ENCODE measurements at regions not wholly inside any gene's neighbourhood (a gene's known extent, or its start where the extent isn't known, plus 50 kb on each side); places are given as distances from the start of the nearest gene placed in this dataset.

DNA sequence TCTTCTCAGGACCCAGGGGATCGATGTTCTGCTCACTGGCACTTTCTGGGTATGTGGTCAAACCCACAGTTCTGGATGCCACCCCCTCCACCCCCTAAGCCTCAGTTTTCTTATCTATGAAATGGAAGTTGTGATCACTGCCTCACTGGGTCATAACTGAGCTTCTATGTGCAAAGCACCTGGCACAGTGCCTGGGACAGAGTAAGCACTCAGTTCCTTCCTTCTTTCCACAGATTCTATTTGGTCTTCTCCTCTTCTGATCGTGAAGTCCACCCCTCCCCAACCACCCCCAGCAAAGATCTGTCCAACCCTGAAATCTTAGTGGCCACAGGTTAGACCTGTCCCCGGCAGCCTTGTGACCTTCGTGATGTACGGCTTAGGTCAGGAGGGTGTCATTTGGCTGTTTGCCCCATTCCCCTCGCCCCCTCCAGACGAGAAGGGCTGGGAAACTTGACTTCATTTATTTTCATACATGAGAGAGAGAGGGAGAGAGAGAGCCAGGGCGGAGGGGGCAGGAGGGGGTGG, 181.4 kb downstream of the FGF18 start:
- FAIRE-seq, result no peak
- TF ChIP-seq, protein P1, sequence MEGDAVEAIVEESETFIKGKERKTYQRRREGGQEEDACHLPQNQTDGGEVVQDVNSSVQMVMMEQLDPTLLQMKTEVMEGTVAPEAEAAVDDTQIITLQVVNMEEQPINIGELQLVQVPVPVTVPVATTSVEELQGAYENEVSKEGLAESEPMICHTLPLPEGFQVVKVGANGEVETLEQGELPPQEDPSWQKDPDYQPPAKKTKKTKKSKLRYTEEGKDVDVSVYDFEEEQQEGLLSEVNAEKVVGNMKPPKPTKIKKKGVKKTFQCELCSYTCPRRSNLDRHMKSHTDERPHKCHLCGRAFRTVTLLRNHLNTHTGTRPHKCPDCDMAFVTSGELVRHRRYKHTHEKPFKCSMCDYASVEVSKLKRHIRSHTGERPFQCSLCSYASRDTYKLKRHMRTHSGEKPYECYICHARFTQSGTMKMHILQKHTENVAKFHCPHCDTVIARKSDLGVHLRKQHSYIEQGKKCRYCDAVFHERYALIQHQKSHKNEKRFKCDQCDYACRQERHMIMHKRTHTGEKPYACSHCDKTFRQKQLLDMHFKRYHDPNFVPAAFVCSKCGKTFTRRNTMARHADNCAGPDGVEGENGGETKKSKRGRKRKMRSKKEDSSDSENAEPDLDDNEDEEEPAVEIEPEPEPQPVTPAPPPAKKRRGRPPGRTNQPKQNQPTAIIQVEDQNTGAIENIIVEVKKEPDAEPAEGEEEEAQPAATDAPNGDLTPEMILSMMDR (IDR thresholded peaks at IDR 0.05; ENCODE audit: borderline replicate concordance, extremely low read depth, insufficient read depth), result no peak

GRCh38 chr5:171601266-171601881, 181.9 kb downstream of the FGF18 start:
- H3K9ac ChIP-seq (ENCODE audit: low read length in 3 of 3), result no peak overlapping the region
- no peak overlapping the region for H3K27ac ChIP-seq (ENCODE audit: low read depth in 2 of 2, low read length in 2 of 2)
- FAIRE-seq (no peak), DNase-seq (no peak)
- H3K36me3 ChIP-seq (ENCODE audit: control insufficient read depth in 2 of 3, insufficient read depth in 3 of 3, low read length in 3 of 3), result no peaks in the 10 kb centered on the region
- no peak overlapping the region for H3K4me3 ChIP-seq (ENCODE audit: low read length in 3 of 3)
- H3K27me3 ChIP-seq (ENCODE audit: control insufficient read depth, insufficient read depth, low read length), result no peaks in the 10 kb centered on the region
- intact Hi-C loops (cut with DNase I), result no loop called here
- peaks cover 0 to 4% (median 1%) of the 10 kb centered on the region in 3 donors for H3K9me3 ChIP-seq (ENCODE audit: control insufficient read depth in 2 of 3, insufficient read depth in 1 of 3, low read length in 3 of 3)
- TF ChIP-seq, protein P1 (IDR thresholded peaks at IDR 0.05; ENCODE audit: borderline replicate concordance, extremely low read depth, insufficient read depth), result no peak
- no peaks in the 10 kb centered on the region for H3K4me1 ChIP-seq (ENCODE audit: control insufficient read depth in 2 of 3, insufficient read depth in 2 of 3, low read depth in 1 of 3, low read length in 3 of 3)

More for the DNA sequence above, 181.4 kb downstream of the FGF18 start:
- Histone ChIP-seq H3K9ac (ENCODE audit: low read length in 3 of 3) (no peak overlapping the region), H3K27ac (ENCODE audit: low read depth in 2 of 2, low read length in 2 of 2) (no peak overlapping the region), H3K36me3 (ENCODE audit: control insufficient read depth in 2 of 3, insufficient read depth in 3 of 3, low read length in 3 of 3) (no peaks in the 10 kb centered on the region), H3K27me3 (ENCODE audit: control insufficient read depth, insufficient read depth, low read length) (no peaks in the 10 kb centered on the region), H3K4me1 (ENCODE audit: control insufficient read depth in 2 of 3, insufficient read depth in 2 of 3, low read depth in 1 of 3, low read length in 3 of 3) (no peaks in the 10 kb centered on the region), H3K9me3 (ENCODE audit: control insufficient read depth in 2 of 3, insufficient read depth in 1 of 3, low read length in 3 of 3) (peaks cover 0 to 4% (median 0%) of the 10 kb centered on the region in 3 donors), H3K4me3 (ENCODE audit: low read length in 3 of 3) (no peak overlapping the region)
- intact Hi-C loops (cut with DNase I), result no loop called here
- DNase-seq, result no peak

DNA sequence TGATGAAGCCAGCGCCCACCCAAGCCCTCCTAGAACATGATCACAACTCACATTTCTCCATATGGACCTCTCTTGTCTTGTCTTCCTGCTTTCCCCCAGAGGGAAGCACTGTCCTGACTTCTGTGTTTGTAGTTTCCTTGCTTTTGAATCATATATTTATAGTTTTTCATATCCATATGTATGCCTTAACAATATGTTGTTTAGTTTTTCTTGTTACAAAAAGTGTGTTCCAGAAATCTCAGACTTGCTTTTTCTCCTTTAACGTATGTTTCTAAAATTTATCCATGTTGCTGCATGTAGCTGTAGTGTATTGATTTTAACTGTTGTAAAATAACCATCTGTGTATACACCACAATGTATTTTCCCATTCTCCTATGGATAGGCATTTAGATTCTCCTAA, 182.0 kb upstream of the SMIM23 start:
- Histone ChIP-seq H3K27me3 (ENCODE audit: control insufficient read depth, insufficient read depth, low read length) (no peaks in the 10 kb centered on the region), H3K9me3 (ENCODE audit: control insufficient read depth in 2 of 3, insufficient read depth in 1 of 3, low read length in 3 of 3) (peaks cover 0 to 7% (median 0%) of the 10 kb centered on the region in 3 donors), H3K4me3 (ENCODE audit: low read length in 3 of 3) (no peak overlapping the region), H3K9ac (ENCODE audit: low read length in 3 of 3) (no peak overlapping the region), H3K4me1 (ENCODE audit: control insufficient read depth in 2 of 3, insufficient read depth in 2 of 3, low read depth in 1 of 3, low read length in 3 of 3) (no peaks in the 10 kb centered on the region), H3K36me3 (ENCODE audit: control insufficient read depth in 2 of 3, insufficient read depth in 3 of 3, low read length in 3 of 3) (no peaks in the 10 kb centered on the region), H3K27ac (ENCODE audit: low read depth in 2 of 2, low read length in 2 of 2) (no peak overlapping the region)
- DNase-seq (no peak), FAIRE-seq (no peak)
- TF ChIP-seq, protein P1 (IDR thresholded peaks at IDR 0.05; ENCODE audit: borderline replicate concordance, extremely low read depth, insufficient read depth), result no peak
- intact Hi-C loops (cut with DNase I), result no loop called here
